ENCODE measurements at regions not wholly inside any gene's neighbourhood (a gene's known extent, or its start where the extent isn't known, plus 50 kb on each side); places are given as distances from the start of the nearest gene placed in this dataset.

- TF ChIP-seq FOXM1 (IDR thresholded peaks at IDR 0.05; ENCODE audit: borderline replicate concordance) (no peak), L3MBTL2 (conservative IDR thresholded peaks at IDR 0.05) (no peak), FOXK2 (IDR thresholded peaks at IDR 0.05) (no peak)
These were observed 187.9 kb downstream of the SEC23A start for GRCh38 chr14:38915125-38915524.
